ENCODE measurements at regions not wholly inside any gene's neighbourhood (a gene's known extent, or its start where the extent isn't known, plus 50 kb on each side); places are given as distances from the start of the nearest gene placed in this dataset.

DNA sequence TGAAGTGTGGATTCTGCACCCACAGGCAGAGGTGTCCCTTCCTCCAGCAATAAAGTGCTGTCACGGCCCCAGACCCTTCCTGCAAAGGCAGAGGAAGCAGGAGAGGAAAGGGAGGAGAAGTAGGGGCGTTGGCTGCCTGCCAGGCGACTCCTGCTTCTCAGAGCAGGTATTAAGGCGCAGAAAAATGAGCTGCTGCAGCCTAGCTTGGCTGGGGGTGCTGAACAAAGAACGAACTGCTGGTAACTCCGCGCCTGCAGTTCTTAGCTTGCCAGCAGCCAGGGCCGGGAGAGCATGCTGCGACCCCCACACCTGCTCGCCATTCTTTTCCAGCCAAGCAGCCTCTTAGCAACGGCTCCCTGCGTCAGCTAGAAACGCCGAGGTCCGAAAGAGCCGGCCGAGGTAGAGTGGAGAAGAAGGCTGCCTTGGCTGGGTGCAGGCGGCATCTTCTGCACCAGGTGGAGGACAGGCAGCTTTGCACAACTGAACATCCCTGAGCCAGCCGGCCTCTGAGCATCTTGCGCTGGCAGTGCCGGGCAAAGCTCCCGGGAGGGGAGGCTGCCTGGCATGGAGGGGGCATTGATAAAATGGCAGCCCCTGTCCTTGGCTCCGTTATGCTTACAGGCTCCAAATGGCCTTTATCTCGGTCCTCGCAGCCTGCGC, 296.0 kb downstream of the MEX3B start:
- Histone ChIP-seq H4K91ac (ENCODE audit: low read length) (peak overlapping the region; percentile 58), H3K9me3 (ENCODE audit: control insufficient read depth, low read length) (no peaks in the 10 kb centered on the region), H3K36me3 (ENCODE audit: control insufficient read depth in 1 of 2, insufficient read depth in 2 of 2, low read depth in 1 of 2, low read length in 2 of 2) (no peaks in the 10 kb centered on the region), H3K4ac (ENCODE audit: low read depth in 1 of 2, low read length in 2 of 2) (no peak overlapping the region), H3K4me3 (ENCODE audit: insufficient read depth in 1 of 2, low read depth in 1 of 2, low read length in 2 of 2) (no peak overlapping the region), H2BK5ac (ENCODE audit: low read depth, low read length, poor library complexity, severe bottlenecking) (no peak overlapping the region), H2AFZ (ENCODE audit: low read depth, low read length) (no peak overlapping the region), H4K8ac (ENCODE audit: low read length) (no peak overlapping the region), H2BK12ac (ENCODE audit: low read length in 2 of 2) (no peak overlapping the region), H3K18ac (ENCODE audit: low read depth in 1 of 2, low read length in 2 of 2) (no peak overlapping the region), H3K79me1 (replicated peaks; ENCODE audit: low read length, poor library complexity, severe bottlenecking) (no peaks in the 10 kb centered on the region), H3K4me1 (ENCODE audit: control insufficient read depth, insufficient read depth, low read depth, low read length) (no peaks in the 10 kb centered on the region), H2BK15ac (ENCODE audit: low read depth, poor library complexity, severe bottlenecking) (no peak overlapping the region), H3K9ac (ENCODE audit: low read length) (no peak overlapping the region), H3K4me2 (ENCODE audit: low read length, poor library complexity, severe bottlenecking) (no peak overlapping the region), H2AK5ac (ENCODE audit: low read length, severe bottlenecking) (no peak overlapping the region), H3K14ac (ENCODE audit: low read length in 2 of 2) (peak overlapping the region in 1 of 2 experiments; percentile 35), H2BK120ac (ENCODE audit: low read depth, low read length) (no peak overlapping the region), H3K23ac (ENCODE audit: low read length in 2 of 2) (no peak overlapping the region), H3K27ac (ENCODE audit: low read length, poor library complexity, severe bottlenecking) (no peak overlapping the region), H3K27me3 (ENCODE audit: control insufficient read depth in 1 of 2, insufficient read depth in 1 of 2, low read length in 2 of 2) (peaks cover 0 to 4% of the 10 kb centered on the region in 2 experiments)
- DNase-seq = no peak
- WGBS = 89% methylated on average over 26 of the region's 26 CpGs

- Histone ChIP-seq H2BK15ac (ENCODE audit: low read depth, poor library complexity, severe bottlenecking) (no peak overlapping the region), H3K27ac (ENCODE audit: low read length, poor library complexity, severe bottlenecking) (no peak overlapping the region), H3K14ac (ENCODE audit: low read length in 2 of 2) (no peak overlapping the region), H3K36me3 (ENCODE audit: control insufficient read depth in 1 of 2, insufficient read depth in 2 of 2, low read depth in 1 of 2, low read length in 2 of 2) (no peaks in the 10 kb centered on the region), H3K9ac (ENCODE audit: low read length) (no peak overlapping the region), H2BK5ac (ENCODE audit: low read depth, low read length, poor library complexity, severe bottlenecking) (no peak overlapping the region), H3K27me3 (ENCODE audit: control insufficient read depth in 1 of 2, insufficient read depth in 1 of 2, low read length in 2 of 2) (no peaks in the 10 kb centered on the region), H3K4ac (ENCODE audit: low read depth in 1 of 2, low read length in 2 of 2) (no peak overlapping the region), H3K4me1 (ENCODE audit: control insufficient read depth, insufficient read depth, low read depth, low read length) (no peaks in the 10 kb centered on the region), H3K79me1 (replicated peaks; ENCODE audit: low read length, poor library complexity, severe bottlenecking) (no peaks in the 10 kb centered on the region), H4K8ac (ENCODE audit: low read length) (no peak overlapping the region), H2AFZ (ENCODE audit: low read depth, low read length) (no peak overlapping the region), H3K9me3 (ENCODE audit: control insufficient read depth, low read length) (no peaks in the 10 kb centered on the region), H2AK5ac (ENCODE audit: low read length, severe bottlenecking) (no peak overlapping the region), H3K18ac (ENCODE audit: low read depth in 1 of 2, low read length in 2 of 2) (no peak overlapping the region), H3K4me3 (ENCODE audit: insufficient read depth in 1 of 2, low read depth in 1 of 2, low read length in 2 of 2) (no peak overlapping the region), H2BK12ac (ENCODE audit: low read length in 2 of 2) (no peak overlapping the region), H3K4me2 (ENCODE audit: low read length, poor library complexity, severe bottlenecking) (no peak overlapping the region), H4K91ac (ENCODE audit: low read length) (no peak overlapping the region), H2BK120ac (ENCODE audit: low read depth, low read length) (no peak overlapping the region), H3K23ac (ENCODE audit: low read length in 2 of 2) (no peak overlapping the region)
- 30% methylated on average over 2 of the region's 2 CpGs for WGBS
- no peak for DNase-seq
These were observed 298.3 kb downstream of the MEX3B start for GRCh38 chr15:81747482-81747881.

DNA sequence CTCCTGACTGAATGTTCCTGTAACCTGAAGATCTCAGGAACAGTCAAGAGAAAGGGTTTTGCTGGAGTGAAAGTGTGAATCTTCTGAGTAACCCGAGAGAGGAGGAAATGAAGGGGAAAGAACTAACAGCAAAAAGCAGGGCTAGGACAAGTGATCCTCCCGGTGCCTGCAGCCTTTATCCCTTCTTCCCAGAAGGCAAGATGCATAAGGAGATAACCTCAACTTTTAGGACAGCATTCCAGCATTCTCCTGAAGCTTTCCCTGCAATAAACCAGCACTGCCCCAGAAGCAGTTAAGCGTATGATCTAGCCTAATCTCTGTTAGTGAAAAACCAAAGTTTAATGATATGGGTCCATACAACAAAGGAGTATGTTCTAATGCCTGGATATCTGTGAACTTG, 298.8 kb downstream of the MEX3B start:
- no peaks in the 10 kb centered on the region for H3K4me1 ChIP-seq (ENCODE audit: control insufficient read depth, insufficient read depth, low read depth, low read length)
- H3K27ac ChIP-seq (ENCODE audit: low read length, poor library complexity, severe bottlenecking) = no peak overlapping the region
- 54% methylated on average over 2 of the region's 3 CpGs for WGBS

GRCh38 chr15:81744364-81744763, 301.5 kb downstream of the MEX3B start:
- no peak overlapping the region for H3K4me2 ChIP-seq (ENCODE audit: low read length, poor library complexity, severe bottlenecking)
- no peak overlapping the region for H4K91ac ChIP-seq (ENCODE audit: low read length)
- WGBS = 88% methylated on average over 3 of the region's 4 CpGs
- no peaks in the 10 kb centered on the region for H3K27me3 ChIP-seq (ENCODE audit: control insufficient read depth in 1 of 2, insufficient read depth in 1 of 2, low read length in 2 of 2)
- no peak overlapping the region for H3K18ac ChIP-seq (ENCODE audit: low read depth in 1 of 2, low read length in 2 of 2)
- H2BK120ac ChIP-seq (ENCODE audit: low read depth, low read length) = no peak overlapping the region
- H3K27ac ChIP-seq (ENCODE audit: low read length, poor library complexity, severe bottlenecking) = no peak overlapping the region
- H3K23ac ChIP-seq (ENCODE audit: low read length in 2 of 2) = no peak overlapping the region
- H2BK5ac ChIP-seq (ENCODE audit: low read depth, low read length, poor library complexity, severe bottlenecking) = no peak overlapping the region
- H3K4ac ChIP-seq (ENCODE audit: low read depth in 1 of 2, low read length in 2 of 2) = no peak overlapping the region
- H3K4me3 ChIP-seq (ENCODE audit: insufficient read depth in 1 of 2, low read depth in 1 of 2, low read length in 2 of 2) = no peak overlapping the region
- H3K9me3 ChIP-seq (ENCODE audit: control insufficient read depth, low read length) = no peaks in the 10 kb centered on the region
- no peak for DNase-seq
- no peaks in the 10 kb centered on the region for H3K36me3 ChIP-seq (ENCODE audit: control insufficient read depth in 1 of 2, insufficient read depth in 2 of 2, low read depth in 1 of 2, low read length in 2 of 2)
- H2BK12ac ChIP-seq (ENCODE audit: low read length in 2 of 2) = no peak overlapping the region
- no peak overlapping the region for H2AFZ ChIP-seq (ENCODE audit: low read depth, low read length)
- no peaks in the 10 kb centered on the region for H3K4me1 ChIP-seq (ENCODE audit: control insufficient read depth, insufficient read depth, low read depth, low read length)
- no peak overlapping the region for H3K14ac ChIP-seq (ENCODE audit: low read length in 2 of 2)
- no peaks in the 10 kb centered on the region for H3K79me1 ChIP-seq (replicated peaks; ENCODE audit: low read length, poor library complexity, severe bottlenecking)
- no peak overlapping the region for H2AK5ac ChIP-seq (ENCODE audit: low read length, severe bottlenecking)
- no peak overlapping the region for H3K9ac ChIP-seq (ENCODE audit: low read length)
- no peak overlapping the region for H4K8ac ChIP-seq (ENCODE audit: low read length)
- no peak overlapping the region for H2BK15ac ChIP-seq (ENCODE audit: low read depth, poor library complexity, severe bottlenecking)

More for the DNA sequence above, 298.8 kb downstream of the MEX3B start:
- Histone ChIP-seq H3K23ac (ENCODE audit: low read length in 2 of 2) (no peak overlapping the region), H4K91ac (ENCODE audit: low read length) (no peak overlapping the region), H3K9me3 (ENCODE audit: control insufficient read depth, low read length) (no peaks in the 10 kb centered on the region), H3K9ac (ENCODE audit: low read length) (no peak overlapping the region), H2BK120ac (ENCODE audit: low read depth, low read length) (no peak overlapping the region), H3K4me2 (ENCODE audit: low read length, poor library complexity, severe bottlenecking) (no peak overlapping the region), H3K36me3 (ENCODE audit: control insufficient read depth in 1 of 2, insufficient read depth in 2 of 2, low read depth in 1 of 2, low read length in 2 of 2) (no peaks in the 10 kb centered on the region), H3K18ac (ENCODE audit: low read depth in 1 of 2, low read length in 2 of 2) (no peak overlapping the region), H4K8ac (ENCODE audit: low read length) (no peak overlapping the region), H3K4me3 (ENCODE audit: insufficient read depth in 1 of 2, low read depth in 1 of 2, low read length in 2 of 2) (no peak overlapping the region), H2BK15ac (ENCODE audit: low read depth, poor library complexity, severe bottlenecking) (no peak overlapping the region), H2AK5ac (ENCODE audit: low read length, severe bottlenecking) (no peak overlapping the region), H2AFZ (ENCODE audit: low read depth, low read length) (no peak overlapping the region), H3K14ac (ENCODE audit: low read length in 2 of 2) (no peak overlapping the region), H3K27me3 (ENCODE audit: control insufficient read depth in 1 of 2, insufficient read depth in 1 of 2, low read length in 2 of 2) (no peaks in the 10 kb centered on the region), H3K79me1 (replicated peaks; ENCODE audit: low read length, poor library complexity, severe bottlenecking) (no peaks in the 10 kb centered on the region), H2BK5ac (ENCODE audit: low read depth, low read length, poor library complexity, severe bottlenecking) (no peak overlapping the region), H3K4ac (ENCODE audit: low read depth in 1 of 2, low read length in 2 of 2) (no peak overlapping the region), H2BK12ac (ENCODE audit: low read length in 2 of 2) (no peak overlapping the region)
- no peak for DNase-seq
